IMR-90 (cell line): ENCODE measurements at regions not wholly inside any gene's neighbourhood (a gene's known extent, or its start where the extent isn't known, plus 50 kb on each side); places are given as distances from the start of the nearest gene placed in this dataset.

Source experiments
- ATAC-seq: fragments of 200-7000 bp; cut with Tn5 transposase; 2 replicates; pipeline ENCODE4 v1.9.1; 2020; ENCODE audit warnings: low read depth, mild to moderate bottlenecking, moderate library complexity
- BruUV-seq: library from RNA; stranded (reverse); fragments of 400-500 nt; replicated peaks from 2 replicates; lab custom pipeline; 2021; lab: Mats Ljungman, UMichigan
- CTCF ChIA-PET: fragments of 300-600 bp; formaldehyde crosslinking; extraction: SDS; loops from one replicate; lab custom pipeline; 2021; ENCODE audit warnings: antibody characterized with exemption; lab: Yijun Ruan, JAX
- POLR2A ChIA-PET: fragments of 300-600 bp; sonication (Branson Sonifier 250); formaldehyde crosslinking; loops from one replicate; lab custom pipeline; 2022; ENCODE audit warnings: antibody characterized with exemption; ENCODE audit not compliant: unreplicated experiment; lab: Charles Lee
- DNase-seq: peaks from one replicate; pipeline ENCODE4 v3.0.0; 2013
- H2AFZ ChIP-seq: replicated peaks from 2 replicates; pipeline ENCODE3; 2013; ENCODE audit warnings: low read length, mild to moderate bottlenecking; ENCODE audit not compliant: poor library complexity
- H2AK5ac ChIP-seq: 2 replicates; pipeline ENCODE4 v1.6.1; 2013; ENCODE audit warnings: low read depth, low read length, inconsistent platforms
- H2AK9ac ChIP-seq: replicated peaks from 2 replicates; pipeline ENCODE3; 2013; ENCODE audit warnings: mild to moderate bottlenecking, low read depth, low read length, moderate library complexity; ENCODE audit not compliant: poor library complexity
- H2BK120ac ChIP-seq: 2 replicates; pipeline ENCODE4 v1.6.1; 2013; ENCODE audit warnings: low read depth, low read length, inconsistent platforms
- H2BK15ac ChIP-seq: 3 replicates; pipeline ENCODE4 v1.6.1; 2013; ENCODE audit warnings: low read depth, low read length, inconsistent platforms
- H2BK20ac ChIP-seq: 2 replicates; pipeline ENCODE4 v1.6.1; 2013; ENCODE audit warnings: low read depth, mild to moderate bottlenecking, inconsistent platforms, low read length, moderate library complexity
- H2BK5ac ChIP-seq: 2 replicates; pipeline ENCODE4 v1.6.1; 2013; ENCODE audit warnings: mild to moderate bottlenecking, low read depth, low read length, inconsistent platforms; ENCODE audit not compliant: poor library complexity, severe bottlenecking
- H3K14ac ChIP-seq: replicated peaks from 2 replicates; pipeline ENCODE4 v1.6.1; 2013; ENCODE audit warnings: low read depth, low read length, inconsistent platforms
- H3K18ac ChIP-seq: 2 replicates; pipeline ENCODE4 v1.6.1; 2013; ENCODE audit warnings: low read depth, low read length, control low read depth
- H3K23ac ChIP-seq: 2 replicates; pipeline ENCODE4 v1.6.1; 2013; ENCODE audit warnings: low read depth, low read length, inconsistent platforms
- H3K27ac ChIP-seq: 2 replicates; pipeline ENCODE4 v1.5.1; 2013; ENCODE audit warnings: mild to moderate bottlenecking, control low read depth, low read length; ENCODE audit not compliant: insufficient read depth
- H3K27me3 ChIP-seq: 2 replicates; pipeline ENCODE4 v1.6.1; 2013; ENCODE audit warnings: low read length; ENCODE audit not compliant: control insufficient read depth, insufficient read depth
- H3K36me3 ChIP-seq: 2 replicates; pipeline ENCODE4 v1.6.1; 2013; ENCODE audit warnings: low read length, mixed read lengths; ENCODE audit not compliant: control insufficient read depth, insufficient read depth
- H3K4ac ChIP-seq: 2 replicates; pipeline ENCODE4 v1.6.1; 2013; ENCODE audit warnings: low read depth, low read length, inconsistent platforms
- H3K4me1 ChIP-seq: 2 replicates; pipeline ENCODE4 v1.6.1; 2013; ENCODE audit warnings: low read length, mixed read lengths; ENCODE audit not compliant: control insufficient read depth, insufficient read depth
- H3K4me2 ChIP-seq: 2 replicates; pipeline ENCODE4 v1.6.1; 2013; ENCODE audit warnings: low read depth, mild to moderate bottlenecking, control low read depth, low read length, moderate library complexity
- H3K4me3 ChIP-seq: 2 replicates; pipeline ENCODE4 v1.5.1; 2013; ENCODE audit warnings: low read depth, mild to moderate bottlenecking, control low read depth, low read length, moderate library complexity; ENCODE audit not compliant: insufficient read depth
- H3K56ac ChIP-seq: 2 replicates; pipeline ENCODE4 v1.6.1; 2013; ENCODE audit warnings: low read length, inconsistent platforms; ENCODE audit not compliant: insufficient read depth; ENCODE audit errors: extremely low read depth
- H3K79me1 ChIP-seq, 2 experiments: 2 replicates each; pipeline ENCODE4 v1.6.1; 2013; ENCODE audit warnings: low read length in 2 of 2, inconsistent platforms in 1 of 2, low read depth in 1 of 2
- H3K9ac ChIP-seq: 2 replicates; pipeline ENCODE4 v1.6.1; 2013; ENCODE audit warnings: low read depth, low read length, control low read depth
- H3K9me1 ChIP-seq: 2 replicates; pipeline ENCODE4 v1.6.1; 2013; ENCODE audit warnings: low read length, inconsistent platforms; ENCODE audit not compliant: insufficient read depth
- H3K9me3 ChIP-seq: 2 replicates; pipeline ENCODE4 v1.6.1; 2013; ENCODE audit warnings: low read length; ENCODE audit not compliant: control insufficient read depth, insufficient read depth
- H4K20me1 ChIP-seq: 2 replicates; pipeline ENCODE4 v1.6.1; 2013; ENCODE audit warnings: low read length, inconsistent platforms; ENCODE audit not compliant: insufficient read depth
- H4K5ac ChIP-seq: 2 replicates; pipeline ENCODE4 v1.6.1; 2013; ENCODE audit warnings: mild to moderate bottlenecking, low read depth, low read length, control low read depth
- H4K8ac ChIP-seq, 2 experiments: 2 replicates each; pipeline ENCODE4 v1.6.1; 2013; ENCODE audit warnings: low read depth in 2 of 2, low read length in 2 of 2, control low read depth in 1 of 2, inconsistent platforms in 1 of 2
- H4K91ac ChIP-seq: 2 replicates; pipeline ENCODE4 v1.6.1; 2013; ENCODE audit warnings: low read depth, low read length, inconsistent platforms; ENCODE audit not compliant: insufficient read depth
- BHLHE40 ChIP-seq: fragments of 150-350 bp; IDR thresholded peaks from 2 replicates; pipeline ENCODE4 v1.6.1; 2016; ENCODE audit warnings: mild to moderate bottlenecking, low read depth, low read length
- CEBPB ChIP-seq: IDR thresholded peaks from 2 replicates; pipeline ENCODE4 v1.6.1; 2012; ENCODE audit warnings: low read depth, low read length, improper control_type of control experiment
- CHD1 ChIP-seq: IDR thresholded peaks from 2 replicates; pipeline ENCODE4 v1.6.1; 2012; ENCODE audit warnings: low read depth, low read length, improper control_type of control experiment
- CTCF ChIP-seq: conservative IDR thresholded peaks from 2 replicates; pipeline ENCODE4 v1.5.1; 2012; ENCODE audit warnings: mild to moderate bottlenecking, low read depth, low read length, improper control_type of control experiment
- ELK1 ChIP-seq: fragments of 150-350 bp; IDR thresholded peaks from 2 replicates; pipeline ENCODE4 v1.6.1; 2016; ENCODE audit warnings: low read depth, mild to moderate bottlenecking, low read length, moderate library complexity, borderline replicate concordance
- FOS ChIP-seq: fragments of 150-350 bp; IDR thresholded peaks from 2 replicates; pipeline ENCODE4 v1.6.1; 2016; ENCODE audit warnings: low read depth, low read length
- MAFK ChIP-seq: IDR thresholded peaks from 2 replicates; pipeline ENCODE4 v1.6.1; 2012; ENCODE audit warnings: low read depth, low read length, improper control_type of control experiment
- MAZ ChIP-seq: IDR thresholded peaks from 2 replicates; pipeline ENCODE4 v1.6.1; 2012; ENCODE audit warnings: low read depth, mild to moderate bottlenecking, low read length, improper control_type of control experiment, moderate library complexity, borderline replicate concordance
- MXI1 ChIP-seq: IDR thresholded peaks from 2 replicates; pipeline ENCODE4 v1.6.1; 2012; ENCODE audit warnings: low read depth, mild to moderate bottlenecking, low read length, moderate library complexity, borderline replicate concordance
- NFE2L2 ChIP-seq: fragments of 150-350 bp; IDR thresholded peaks from 2 replicates; pipeline ENCODE4 v1.6.1; 2016; ENCODE audit warnings: low read depth, mild to moderate bottlenecking, low read length
- POLR2A ChIP-seq: IDR thresholded peaks from 2 replicates; pipeline ENCODE4 v1.6.1; 2012; ENCODE audit warnings: mild to moderate bottlenecking, low read depth, low read length
- RAD21 ChIP-seq: IDR thresholded peaks from 2 replicates; pipeline ENCODE4 v1.6.1; 2012; ENCODE audit warnings: low read length, improper control_type of control experiment
- RCOR1 ChIP-seq: IDR thresholded peaks from 2 replicates; pipeline ENCODE4 v1.6.1; 2012; ENCODE audit warnings: mild to moderate bottlenecking, low read length, improper control_type of control experiment; ENCODE audit not compliant: insufficient replicate concordance
- RFX5 ChIP-seq: IDR thresholded peaks from 2 replicates; pipeline ENCODE4 v1.8.0; 2012; ENCODE audit warnings: low read depth, mild to moderate bottlenecking, low read length, moderate library complexity
- SMC3 ChIP-seq: fragments of 150-350 bp; IDR thresholded peaks from 2 replicates; pipeline ENCODE4 v1.6.1; 2016; ENCODE audit warnings: low read depth, mild to moderate bottlenecking, antibody characterized with exemption, low read length, moderate library complexity
- USF2 ChIP-seq: fragments of 150-350 bp; IDR thresholded peaks from 2 replicates; pipeline ENCODE4 v1.6.1; 2017; ENCODE audit warnings: mild to moderate bottlenecking, antibody characterized with exemption, low read length, low read depth
- WGBS, 2 experiments: methylation state at CpG; one replicate each; pipeline versions ENCODE4 v1.1.5 to v1.1.7; 2013; ENCODE audit warnings: missing lambda C conversion rate in 2 of 2; ENCODE audit not compliant: insufficient read length in 1 of 2; ENCODE audit errors: extremely low coverage in 2 of 2; 5-methylcytosine and 5-hydroxymethylcytosine counted together
- dilution Hi-C: fragments of 300-500 bp; cut with HindIII; formaldehyde crosslinking; loops from one replicate; pipeline ENCODE4 v1.14.3; 2018; ENCODE audit warnings: low sequenced_read_pairs; ENCODE audit not compliant: unreplicated experiment
- in situ Hi-C: fragments of 300-500 bp; cut with MboI; formaldehyde crosslinking; loops from 3 replicates; pipeline ENCODE4 v1.14.3; 2019; ENCODE audit warnings: low sequenced_read_pairs, inconsistent platforms, mixed read lengths
- intact Hi-C: fragments of 100-400 bp; cut with micrococcal nuclease; formaldehyde crosslinking; loops from 2 replicates; pipeline ENCODE4 v1.10.0; 2022

- no peak overlapping the region for H2BK120ac ChIP-seq
- no peak overlapping the region for H3K14ac ChIP-seq
- CTCF ChIA-PET = no interaction called here
- no peak overlapping the region for H3K18ac ChIP-seq
- H3K4me1 ChIP-seq = no peaks in the 10 kb centered on the region
- BruUV-seq = no TSS peak
- no peak overlapping the region for H3K4ac ChIP-seq
- no peak overlapping the region for H4K91ac ChIP-seq
- H4K8ac ChIP-seq = no peak overlapping the region
- no peak overlapping the region for H3K27ac ChIP-seq
- dilution Hi-C loops (no loop called here), intact Hi-C loops (no loop called here), in situ Hi-C loops (no loop called here)
- no peak overlapping the region for H2BK15ac ChIP-seq
- H3K4me3 ChIP-seq = no peak overlapping the region
- WGBS, 2 experiments = 60% methylated on average over 1 of the region's 8 CpGs; no CpG with 5 or more reads in 1 of the 2 experiments
- no peak overlapping the region for H3K56ac ChIP-seq
- H3K23ac ChIP-seq = no peak overlapping the region
- H2AFZ ChIP-seq = no peak overlapping the region
- no peaks in the 10 kb centered on the region for H3K27me3 ChIP-seq
- no peaks in the 10 kb centered on the region; the same call in 1 of the 2 replicates for H3K9me3 ChIP-seq
- TF ChIP-seq RCOR1 (no peak), USF2 (no peak), ELK1 (no peak), NFE2L2 (no peak), CHD1 (no peak), POLR2A (no peak), RFX5 (no peak), CTCF (no peak), RAD21 (no peak), MAFK (no peak), CEBPB (no peak), SMC3 (no peak), MAZ (no peak), MXI1 (no peak), FOS (no peak), BHLHE40 (no peak)
- no peaks in the 10 kb centered on the region for H3K36me3 ChIP-seq
- H3K9me1 ChIP-seq = no peaks in the 10 kb centered on the region
- H4K20me1 ChIP-seq = no peaks in the 10 kb centered on the region
- DNase-seq = no peak
- H3K4me2 ChIP-seq = no peak overlapping the region
- no peak overlapping the region for H2BK20ac ChIP-seq
- no peak overlapping the region for H4K5ac ChIP-seq
- H3K9ac ChIP-seq = no peak overlapping the region
- no peak overlapping the region for H2BK5ac ChIP-seq
- H3K79me1 ChIP-seq = no peaks in the 10 kb centered on the region
- POLR2A ChIA-PET = no interaction called here
- no peak for ATAC-seq
- H2AK5ac ChIP-seq = no peak overlapping the region
- no peak overlapping the region for H2AK9ac ChIP-seq
Observed at GRCh38 chr6:139497345-139497961, 123.0 kb upstream of the CITED2 start.
